ENCODE measurements at regions not wholly inside any gene's neighbourhood (a gene's known extent, or its start where the extent isn't known, plus 50 kb on each side); places are given as distances from the start of the nearest gene placed in this dataset.

DNA sequence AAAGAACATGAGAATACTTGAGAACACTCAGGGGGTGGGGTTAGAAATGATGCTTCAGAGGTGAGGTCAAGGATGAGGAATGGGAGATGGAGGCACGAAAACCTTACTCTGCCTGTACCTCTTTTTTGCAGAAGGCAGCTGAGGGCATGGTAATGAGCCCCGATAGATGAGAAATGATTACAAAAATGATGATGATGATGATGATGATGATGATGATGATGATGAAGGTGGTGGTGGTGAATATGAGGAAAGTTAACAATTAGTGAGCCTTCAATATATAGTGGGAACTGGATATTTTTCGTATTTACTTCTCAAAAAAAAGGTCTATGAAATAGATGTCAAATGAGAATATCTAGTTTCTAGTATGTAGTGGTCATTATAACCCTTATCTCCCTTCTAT lies 584.3 kb downstream of the EPHA4 start:
- WGBS, 2 donors, result 94 to 96% methylated on average over 3 of the region's 3 CpGs
- no peak for DNase-seq (ENCODE audit: low spot score in 2 of 2)
- TF ChIP-seq, protein P1, sequence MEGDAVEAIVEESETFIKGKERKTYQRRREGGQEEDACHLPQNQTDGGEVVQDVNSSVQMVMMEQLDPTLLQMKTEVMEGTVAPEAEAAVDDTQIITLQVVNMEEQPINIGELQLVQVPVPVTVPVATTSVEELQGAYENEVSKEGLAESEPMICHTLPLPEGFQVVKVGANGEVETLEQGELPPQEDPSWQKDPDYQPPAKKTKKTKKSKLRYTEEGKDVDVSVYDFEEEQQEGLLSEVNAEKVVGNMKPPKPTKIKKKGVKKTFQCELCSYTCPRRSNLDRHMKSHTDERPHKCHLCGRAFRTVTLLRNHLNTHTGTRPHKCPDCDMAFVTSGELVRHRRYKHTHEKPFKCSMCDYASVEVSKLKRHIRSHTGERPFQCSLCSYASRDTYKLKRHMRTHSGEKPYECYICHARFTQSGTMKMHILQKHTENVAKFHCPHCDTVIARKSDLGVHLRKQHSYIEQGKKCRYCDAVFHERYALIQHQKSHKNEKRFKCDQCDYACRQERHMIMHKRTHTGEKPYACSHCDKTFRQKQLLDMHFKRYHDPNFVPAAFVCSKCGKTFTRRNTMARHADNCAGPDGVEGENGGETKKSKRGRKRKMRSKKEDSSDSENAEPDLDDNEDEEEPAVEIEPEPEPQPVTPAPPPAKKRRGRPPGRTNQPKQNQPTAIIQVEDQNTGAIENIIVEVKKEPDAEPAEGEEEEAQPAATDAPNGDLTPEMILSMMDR (IDR thresholded peaks at IDR 0.05), result no peak
- TF ChIP-seq POLR2A (IDR thresholded peaks at IDR 0.05) (no peak), EP300 (IDR thresholded peaks at IDR 0.05) (no peak)
- H3K27me3 ChIP-seq, result no peaks in the 10 kb centered on the region
- H3K36me3 ChIP-seq, result no peaks in the 10 kb centered on the region
- H3K4me3 ChIP-seq, result no peak overlapping the region
- H3K4me1 ChIP-seq, result no peaks in the 10 kb centered on the region
- no peak overlapping the region for H3K27ac ChIP-seq
- H3K9me3 ChIP-seq, result no peaks in the 10 kb centered on the region

DNA sequence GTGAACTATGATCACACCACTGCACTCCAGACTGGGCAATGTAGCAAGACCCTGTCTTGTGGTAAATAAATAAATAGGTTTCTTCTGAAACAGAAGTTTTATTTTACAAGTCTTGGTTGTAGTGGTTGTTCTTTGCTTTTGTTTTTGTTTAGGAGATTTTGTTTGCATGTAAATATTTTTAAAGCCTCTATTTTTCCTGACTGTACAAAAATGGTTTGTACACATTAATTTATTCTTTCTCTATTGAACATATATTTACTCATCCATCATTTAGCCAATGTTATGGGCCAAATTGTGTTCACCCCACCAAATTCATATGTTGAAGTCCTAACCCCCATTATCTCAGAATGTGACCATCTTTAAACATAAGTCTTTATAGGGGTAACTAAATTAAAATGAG lies 580.1 kb downstream of the EPHA4 start:
- peaks cover 0 to 3% (median 0%) of the 10 kb centered on the region in 4 donors for H3K4me1 ChIP-seq
- H3K27ac ChIP-seq, result no peak overlapping the region
- no peak overlapping the region for H3K4me3 ChIP-seq
- H3K9me3 ChIP-seq, result no peaks in the 10 kb centered on the region
- no peak for TF ChIP-seq POLR2A (IDR thresholded peaks at IDR 0.05)
- TF ChIP-seq, protein P1 (IDR thresholded peaks at IDR 0.05), result no peak
- TF ChIP-seq EP300 (IDR thresholded peaks at IDR 0.05), result no peak
- H3K27me3 ChIP-seq, result no peaks in the 10 kb centered on the region
- H3K36me3 ChIP-seq, result no peaks in the 10 kb centered on the region
- DNase-seq (ENCODE audit: low spot score in 2 of 2), result no peak

DNA sequence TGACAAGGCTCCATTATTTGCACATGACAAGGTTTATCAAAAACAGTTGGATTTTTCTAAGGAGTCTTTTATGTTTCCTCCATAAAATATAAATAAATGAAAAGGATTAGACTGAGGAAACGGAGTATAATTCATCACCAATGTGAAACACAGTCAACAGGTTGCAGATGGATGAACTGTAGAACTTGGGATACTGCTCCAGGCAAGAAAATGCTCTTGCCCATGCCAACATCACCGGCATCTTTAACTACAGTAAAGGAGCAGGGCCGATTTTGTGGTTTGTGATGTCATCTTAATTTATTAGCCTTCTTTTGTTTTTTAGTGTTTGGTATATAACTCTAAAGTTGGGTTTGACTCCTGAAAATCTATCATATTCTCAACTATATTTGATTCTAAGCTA lies 577.3 kb downstream of the EPHA4 start:
- H3K27me3 ChIP-seq, result no peaks in the 10 kb centered on the region
- no peak overlapping the region for H3K4me3 ChIP-seq
- no peak overlapping the region for H3K27ac ChIP-seq
- TF ChIP-seq, protein P1 (IDR thresholded peaks at IDR 0.05), result no peak
- no peak for TF ChIP-seq EP300 (IDR thresholded peaks at IDR 0.05)
- TF ChIP-seq POLR2A (IDR thresholded peaks at IDR 0.05), result no peak
- H3K36me3 ChIP-seq, result no peaks in the 10 kb centered on the region
- H3K4me1 ChIP-seq, result peaks cover 0 to 3% (median 0%) of the 10 kb centered on the region in 4 donors
- DNase-seq (ENCODE audit: low spot score in 2 of 2), result no peak
- 59 to 60% methylated on average over 3 of the region's 3 CpGs for WGBS, 2 donors
- H3K9me3 ChIP-seq, result no peaks in the 10 kb centered on the region

DNA sequence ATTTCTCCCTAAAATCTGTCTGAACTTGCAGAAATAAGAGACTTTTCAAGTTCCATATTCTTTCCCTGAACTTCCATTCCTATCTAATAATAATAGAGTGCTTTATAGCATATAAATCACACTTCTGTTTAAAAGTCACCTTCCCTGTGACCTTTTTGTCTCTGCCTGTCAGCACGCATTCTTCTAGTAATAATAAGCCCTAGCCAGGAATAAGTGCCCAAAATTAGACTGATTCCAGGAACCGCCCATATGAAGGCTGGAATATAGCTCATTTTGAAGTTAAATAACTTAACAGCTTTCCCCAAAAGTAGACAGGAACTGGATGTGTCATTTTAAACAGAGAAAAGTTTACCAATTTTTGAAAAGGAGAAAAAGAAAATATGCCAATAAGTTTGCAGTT lies 576.5 kb downstream of the EPHA4 start:
- DNase-seq (ENCODE audit: low spot score in 2 of 2), result no peak
- TF ChIP-seq POLR2A (IDR thresholded peaks at IDR 0.05) (no peak), EP300 (IDR thresholded peaks at IDR 0.05) (no peak)
- TF ChIP-seq, protein P1 (IDR thresholded peaks at IDR 0.05), result no peak
- WGBS, 2 donors, result 73% methylated on average over 2 of the region's 2 CpGs
- Histone ChIP-seq H3K9me3 (no peaks in the 10 kb centered on the region), H3K4me1 (peaks cover 0 to 3% (median 0%) of the 10 kb centered on the region in 4 donors), H3K36me3 (no peaks in the 10 kb centered on the region), H3K4me3 (no peak overlapping the region), H3K27ac (no peak overlapping the region), H3K27me3 (no peaks in the 10 kb centered on the region)

DNA sequence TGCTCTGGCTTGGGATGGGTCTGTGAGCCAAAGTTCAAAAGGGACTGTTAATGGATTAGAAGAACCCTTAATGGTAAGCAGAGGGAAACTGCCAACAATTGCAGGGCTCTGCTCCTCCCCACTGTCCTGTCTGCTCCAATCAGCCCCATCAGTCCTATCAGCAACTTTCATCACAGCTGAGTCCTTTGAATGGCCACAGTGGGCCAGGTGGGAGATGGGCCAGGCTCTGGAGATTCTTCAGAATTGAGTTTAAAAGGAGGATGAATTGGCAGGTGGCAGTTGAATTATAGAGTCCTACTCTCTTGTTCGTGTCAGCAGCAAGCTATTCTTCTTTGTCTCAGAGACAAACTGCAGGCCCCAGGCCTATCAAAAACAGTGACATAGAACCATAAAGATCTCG lies 573.9 kb downstream of the EPHA4 start:
- H3K27ac ChIP-seq, result no peak overlapping the region
- H3K36me3 ChIP-seq, result no peaks in the 10 kb centered on the region
- no peaks in the 10 kb centered on the region for H3K9me3 ChIP-seq
- no peak for DNase-seq (ENCODE audit: low spot score in 2 of 2)
- TF ChIP-seq POLR2A (IDR thresholded peaks at IDR 0.05), result no peak
- TF ChIP-seq, protein P1 (IDR thresholded peaks at IDR 0.05), result no peak
- TF ChIP-seq EP300 (IDR thresholded peaks at IDR 0.05), result no peak
- peaks cover 0 to 3% (median 0%) of the 10 kb centered on the region in 4 donors for H3K4me1 ChIP-seq
- 66 to 87% methylated on average over 2 of the region's 2 CpGs for WGBS, 2 donors
- H3K4me3 ChIP-seq, result no peak overlapping the region
- H3K27me3 ChIP-seq, result no peaks in the 10 kb centered on the region
